ENCODE measurements at regions not wholly inside any gene's neighbourhood (a gene's known extent, or its start where the extent isn't known, plus 50 kb on each side); places are given as distances from the start of the nearest gene placed in this dataset.

DNA sequence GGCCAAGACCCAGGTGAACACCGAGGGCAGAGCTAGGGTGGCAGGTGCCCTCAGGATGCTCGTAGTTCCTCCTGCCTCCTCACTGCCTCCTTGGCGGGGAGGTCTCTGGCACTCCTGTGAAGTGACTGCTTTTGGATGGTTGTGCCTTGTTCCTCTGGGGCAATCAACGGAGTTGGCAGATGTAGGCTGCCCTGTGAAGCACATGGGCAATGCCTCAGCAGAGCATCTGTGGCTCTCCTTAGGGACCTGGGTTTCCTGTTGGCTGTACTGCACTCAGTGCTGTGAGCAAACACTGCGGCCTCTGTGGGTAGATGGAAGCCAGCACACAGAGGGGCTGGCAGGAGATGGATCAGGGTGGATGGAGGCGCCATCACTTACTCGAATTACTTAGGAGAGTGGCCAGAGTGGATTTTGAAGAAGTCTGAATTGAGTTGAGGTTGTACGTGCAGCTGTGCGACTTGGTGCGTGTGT, 71.4 kb upstream of the COL5A1 start:
- Histone ChIP-seq H2BK120ac (ENCODE audit: low read depth, low read length) (peak overlapping the region; percentile 37; the same call in 1 of the 2 replicates), H3K9ac (ENCODE audit: low read depth, low read length) (no peak overlapping the region), H3K9me3 (ENCODE audit: control insufficient read depth, insufficient read depth, low read length) (peaks cover 5% of the 10 kb centered on the region), H3K18ac (ENCODE audit: low read depth, low read length) (no peak overlapping the region), H4K20me1 (ENCODE audit: insufficient read depth, low read length) (no peaks in the 10 kb centered on the region; the same call in 1 of the 2 replicates), H4K91ac (ENCODE audit: insufficient read depth, low read depth, low read length) (peak overlapping the region; percentile 8; the same call in 1 of the 2 replicates), H2AFZ (replicated peaks; ENCODE audit: low read length, poor library complexity) (no peak overlapping the region), H3K27me3 (ENCODE audit: control insufficient read depth, insufficient read depth, low read length) (no peaks in the 10 kb centered on the region), H3K14ac (replicated peaks; ENCODE audit: low read depth, low read length) (no peak overlapping the region), H3K23ac (ENCODE audit: low read depth, low read length) (no peak overlapping the region), H3K4me3 (ENCODE audit: insufficient read depth, low read depth, low read length) (no peak overlapping the region), H2BK20ac (ENCODE audit: low read depth, low read length) (no peak overlapping the region), H3K79me1 (ENCODE audit: low read depth in 1 of 2, low read length in 2 of 2) (no peaks in the 10 kb centered on the region), H2BK15ac (ENCODE audit: low read depth, low read length) (no peak overlapping the region), H2AK9ac (replicated peaks; ENCODE audit: low read depth, low read length, poor library complexity) (no peak overlapping the region), H2BK5ac (ENCODE audit: low read depth, low read length, poor library complexity, severe bottlenecking) (no peak overlapping the region), H3K36me3 (ENCODE audit: control insufficient read depth, insufficient read depth, low read length) (no peaks in the 10 kb centered on the region), H2AK5ac (ENCODE audit: low read depth, low read length) (peak overlapping the region; percentile 0; the same call in 1 of the 2 replicates), H3K9me1 (ENCODE audit: insufficient read depth, low read length) (peaks cover under 1% of the 10 kb centered on the region), H3K4ac (ENCODE audit: low read depth, low read length) (peak overlapping the region; percentile 33; the same call in 1 of the 2 replicates), H3K4me1 (ENCODE audit: control insufficient read depth, insufficient read depth, low read length) (peaks cover 15% of the 10 kb centered on the region), H3K4me2 (ENCODE audit: low read depth, low read length) (no peak overlapping the region), H4K5ac (ENCODE audit: low read depth, low read length) (no peak overlapping the region), H3K56ac (ENCODE audit: extremely low read depth, insufficient read depth, low read length) (no peak overlapping the region), H3K27ac (ENCODE audit: insufficient read depth, low read length) (no peak overlapping the region), H4K8ac (ENCODE audit: low read depth in 2 of 2, low read length in 2 of 2) (no peak overlapping the region)
- ChIA-PET POLR2A (ENCODE audit: unreplicated experiment) (no interaction called here), CTCF (no interaction called here)
- TF ChIP-seq RFX5 (IDR thresholded peaks at IDR 0.05; ENCODE audit: low read depth, low read length) (no peak), MAFK (IDR thresholded peaks at IDR 0.05; ENCODE audit: low read depth, low read length) (no peak), FOS (IDR thresholded peaks at IDR 0.05; ENCODE audit: low read depth, low read length) (no peak), MXI1 (IDR thresholded peaks at IDR 0.05; ENCODE audit: borderline replicate concordance, low read depth, low read length) (no peak), CHD1 (IDR thresholded peaks at IDR 0.05; ENCODE audit: low read depth, low read length) (no peak), BHLHE40 (IDR thresholded peaks at IDR 0.05; ENCODE audit: low read depth, low read length) (no peak), NFE2L2 (IDR thresholded peaks at IDR 0.05; ENCODE audit: low read depth, low read length) (no peak), RCOR1 (IDR thresholded peaks at IDR 0.05; ENCODE audit: insufficient replicate concordance, low read length) (no peak), POLR2A (IDR thresholded peaks at IDR 0.05; ENCODE audit: low read depth, low read length) (no peak), CEBPB (IDR thresholded peaks at IDR 0.05; ENCODE audit: low read depth, low read length) (no peak), MAZ (IDR thresholded peaks at IDR 0.05; ENCODE audit: borderline replicate concordance, low read depth, low read length) (no peak), SMC3 (IDR thresholded peaks at IDR 0.05; ENCODE audit: low read depth, low read length) (no peak), RAD21 (IDR thresholded peaks at IDR 0.05; ENCODE audit: low read length) (no peak)
- TF ChIP-seq, protein P1, sequence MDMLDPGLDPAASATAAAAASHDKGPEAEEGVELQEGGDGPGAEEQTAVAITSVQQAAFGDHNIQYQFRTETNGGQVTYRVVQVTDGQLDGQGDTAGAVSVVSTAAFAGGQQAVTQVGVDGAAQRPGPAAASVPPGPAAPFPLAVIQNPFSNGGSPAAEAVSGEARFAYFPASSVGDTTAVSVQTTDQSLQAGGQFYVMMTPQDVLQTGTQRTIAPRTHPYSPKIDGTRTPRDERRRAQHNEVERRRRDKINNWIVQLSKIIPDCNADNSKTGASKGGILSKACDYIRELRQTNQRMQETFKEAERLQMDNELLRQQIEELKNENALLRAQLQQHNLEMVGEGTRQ (IDR thresholded peaks at IDR 0.05; ENCODE audit: low read depth, low read length), result no peak
- TF ChIP-seq, protein P2, sequence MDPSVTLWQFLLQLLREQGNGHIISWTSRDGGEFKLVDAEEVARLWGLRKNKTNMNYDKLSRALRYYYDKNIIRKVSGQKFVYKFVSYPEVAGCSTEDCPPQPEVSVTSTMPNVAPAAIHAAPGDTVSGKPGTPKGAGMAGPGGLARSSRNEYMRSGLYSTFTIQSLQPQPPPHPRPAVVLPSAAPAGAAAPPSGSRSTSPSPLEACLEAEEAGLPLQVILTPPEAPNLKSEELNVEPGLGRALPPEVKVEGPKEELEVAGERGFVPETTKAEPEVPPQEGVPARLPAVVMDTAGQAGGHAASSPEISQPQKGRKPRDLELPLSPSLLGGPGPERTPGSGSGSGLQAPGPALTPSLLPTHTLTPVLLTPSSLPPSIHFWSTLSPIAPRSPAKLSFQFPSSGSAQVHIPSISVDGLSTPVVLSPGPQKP (IDR thresholded peaks at IDR 0.05; ENCODE audit: borderline replicate concordance, low read depth, low read length), result no peak
- TF ChIP-seq, protein P3, sequence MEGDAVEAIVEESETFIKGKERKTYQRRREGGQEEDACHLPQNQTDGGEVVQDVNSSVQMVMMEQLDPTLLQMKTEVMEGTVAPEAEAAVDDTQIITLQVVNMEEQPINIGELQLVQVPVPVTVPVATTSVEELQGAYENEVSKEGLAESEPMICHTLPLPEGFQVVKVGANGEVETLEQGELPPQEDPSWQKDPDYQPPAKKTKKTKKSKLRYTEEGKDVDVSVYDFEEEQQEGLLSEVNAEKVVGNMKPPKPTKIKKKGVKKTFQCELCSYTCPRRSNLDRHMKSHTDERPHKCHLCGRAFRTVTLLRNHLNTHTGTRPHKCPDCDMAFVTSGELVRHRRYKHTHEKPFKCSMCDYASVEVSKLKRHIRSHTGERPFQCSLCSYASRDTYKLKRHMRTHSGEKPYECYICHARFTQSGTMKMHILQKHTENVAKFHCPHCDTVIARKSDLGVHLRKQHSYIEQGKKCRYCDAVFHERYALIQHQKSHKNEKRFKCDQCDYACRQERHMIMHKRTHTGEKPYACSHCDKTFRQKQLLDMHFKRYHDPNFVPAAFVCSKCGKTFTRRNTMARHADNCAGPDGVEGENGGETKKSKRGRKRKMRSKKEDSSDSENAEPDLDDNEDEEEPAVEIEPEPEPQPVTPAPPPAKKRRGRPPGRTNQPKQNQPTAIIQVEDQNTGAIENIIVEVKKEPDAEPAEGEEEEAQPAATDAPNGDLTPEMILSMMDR (conservative IDR thresholded peaks at IDR 0.05; ENCODE audit: low read depth, low read length), result no peak
- WGBS, 2 experiments (ENCODE audit: extremely low coverage in 2 of 2, insufficient read length in 1 of 2), result 82% methylated on average over 3 of the region's 10 CpGs; no CpG with 5 or more reads in 1 of the 2 experiments
- in situ Hi-C loops (cut with MboI; ENCODE audit: low sequenced_read_pairs) (no loop called here), intact Hi-C loops (cut with micrococcal nuclease) (no loop called here), dilution Hi-C loops (cut with HindIII; ENCODE audit: low sequenced_read_pairs, unreplicated experiment) (no loop called here)
- ATAC-seq (ENCODE audit: low read depth), result no peak
- BruUV-seq (replicated peaks), result no TSS peak
- DNase-seq, result no peak

Data from IMR-90 (cell line).